IMR-90 (cell line): ENCODE measurements at regions not wholly inside any gene's neighbourhood (a gene's known extent, or its start where the extent isn't known, plus 50 kb on each side); places are given as distances from the start of the nearest gene placed in this dataset.

Source experiments
- ATAC-seq: fragments of 200-7000 bp; cut with Tn5 transposase; 2 replicates; pipeline ENCODE4 v1.9.1; 2020; ENCODE audit warnings: low read depth, mild to moderate bottlenecking, moderate library complexity
- BruUV-seq: library from RNA; stranded (reverse); fragments of 400-500 nt; replicated peaks from 2 replicates; lab custom pipeline; 2021; lab: Mats Ljungman, UMichigan
- CTCF ChIA-PET: fragments of 300-600 bp; formaldehyde crosslinking; extraction: SDS; loops from one replicate; lab custom pipeline; 2021; ENCODE audit warnings: antibody characterized with exemption; lab: Yijun Ruan, JAX
- POLR2A ChIA-PET: fragments of 300-600 bp; sonication (Branson Sonifier 250); formaldehyde crosslinking; loops from one replicate; lab custom pipeline; 2022; ENCODE audit warnings: antibody characterized with exemption; ENCODE audit not compliant: unreplicated experiment; lab: Charles Lee
- DNase-seq: peaks from one replicate; pipeline ENCODE4 v3.0.0; 2013
- H2AFZ ChIP-seq: replicated peaks from 2 replicates; pipeline ENCODE3; 2013; ENCODE audit warnings: low read length, mild to moderate bottlenecking; ENCODE audit not compliant: poor library complexity
- H2AK5ac ChIP-seq: 2 replicates; pipeline ENCODE4 v1.6.1; 2013; ENCODE audit warnings: low read depth, low read length, inconsistent platforms
- H2AK9ac ChIP-seq: replicated peaks from 2 replicates; pipeline ENCODE3; 2013; ENCODE audit warnings: mild to moderate bottlenecking, low read depth, low read length, moderate library complexity; ENCODE audit not compliant: poor library complexity
- H2BK120ac ChIP-seq: 2 replicates; pipeline ENCODE4 v1.6.1; 2013; ENCODE audit warnings: low read depth, low read length, inconsistent platforms
- H2BK15ac ChIP-seq: 3 replicates; pipeline ENCODE4 v1.6.1; 2013; ENCODE audit warnings: low read depth, low read length, inconsistent platforms
- H2BK20ac ChIP-seq: 2 replicates; pipeline ENCODE4 v1.6.1; 2013; ENCODE audit warnings: low read depth, mild to moderate bottlenecking, inconsistent platforms, low read length, moderate library complexity
- H2BK5ac ChIP-seq: 2 replicates; pipeline ENCODE4 v1.6.1; 2013; ENCODE audit warnings: mild to moderate bottlenecking, low read depth, low read length, inconsistent platforms; ENCODE audit not compliant: poor library complexity, severe bottlenecking
- H3K14ac ChIP-seq: replicated peaks from 2 replicates; pipeline ENCODE4 v1.6.1; 2013; ENCODE audit warnings: low read depth, low read length, inconsistent platforms
- H3K18ac ChIP-seq: 2 replicates; pipeline ENCODE4 v1.6.1; 2013; ENCODE audit warnings: low read depth, low read length, control low read depth
- H3K23ac ChIP-seq: 2 replicates; pipeline ENCODE4 v1.6.1; 2013; ENCODE audit warnings: low read depth, low read length, inconsistent platforms
- H3K27ac ChIP-seq: 2 replicates; pipeline ENCODE4 v1.5.1; 2013; ENCODE audit warnings: mild to moderate bottlenecking, control low read depth, low read length; ENCODE audit not compliant: insufficient read depth
- H3K27me3 ChIP-seq: 2 replicates; pipeline ENCODE4 v1.6.1; 2013; ENCODE audit warnings: low read length; ENCODE audit not compliant: control insufficient read depth, insufficient read depth
- H3K36me3 ChIP-seq: 2 replicates; pipeline ENCODE4 v1.6.1; 2013; ENCODE audit warnings: low read length, mixed read lengths; ENCODE audit not compliant: control insufficient read depth, insufficient read depth
- H3K4ac ChIP-seq: 2 replicates; pipeline ENCODE4 v1.6.1; 2013; ENCODE audit warnings: low read depth, low read length, inconsistent platforms
- H3K4me1 ChIP-seq: 2 replicates; pipeline ENCODE4 v1.6.1; 2013; ENCODE audit warnings: low read length, mixed read lengths; ENCODE audit not compliant: control insufficient read depth, insufficient read depth
- H3K4me2 ChIP-seq: 2 replicates; pipeline ENCODE4 v1.6.1; 2013; ENCODE audit warnings: low read depth, mild to moderate bottlenecking, control low read depth, low read length, moderate library complexity
- H3K4me3 ChIP-seq: 2 replicates; pipeline ENCODE4 v1.5.1; 2013; ENCODE audit warnings: low read depth, mild to moderate bottlenecking, control low read depth, low read length, moderate library complexity; ENCODE audit not compliant: insufficient read depth
- H3K56ac ChIP-seq: 2 replicates; pipeline ENCODE4 v1.6.1; 2013; ENCODE audit warnings: low read length, inconsistent platforms; ENCODE audit not compliant: insufficient read depth; ENCODE audit errors: extremely low read depth
- H3K79me1 ChIP-seq, 2 experiments: 2 replicates each; pipeline ENCODE4 v1.6.1; 2013; ENCODE audit warnings: low read length in 2 of 2, inconsistent platforms in 1 of 2, low read depth in 1 of 2
- H3K9ac ChIP-seq: 2 replicates; pipeline ENCODE4 v1.6.1; 2013; ENCODE audit warnings: low read depth, low read length, control low read depth
- H3K9me1 ChIP-seq: 2 replicates; pipeline ENCODE4 v1.6.1; 2013; ENCODE audit warnings: low read length, inconsistent platforms; ENCODE audit not compliant: insufficient read depth
- H3K9me3 ChIP-seq: 2 replicates; pipeline ENCODE4 v1.6.1; 2013; ENCODE audit warnings: low read length; ENCODE audit not compliant: control insufficient read depth, insufficient read depth
- H4K20me1 ChIP-seq: 2 replicates; pipeline ENCODE4 v1.6.1; 2013; ENCODE audit warnings: low read length, inconsistent platforms; ENCODE audit not compliant: insufficient read depth
- H4K5ac ChIP-seq: 2 replicates; pipeline ENCODE4 v1.6.1; 2013; ENCODE audit warnings: mild to moderate bottlenecking, low read depth, low read length, control low read depth
- H4K8ac ChIP-seq, 2 experiments: 2 replicates each; pipeline ENCODE4 v1.6.1; 2013; ENCODE audit warnings: low read depth in 2 of 2, low read length in 2 of 2, control low read depth in 1 of 2, inconsistent platforms in 1 of 2
- H4K91ac ChIP-seq: 2 replicates; pipeline ENCODE4 v1.6.1; 2013; ENCODE audit warnings: low read depth, low read length, inconsistent platforms; ENCODE audit not compliant: insufficient read depth
- CEBPB ChIP-seq: IDR thresholded peaks from 2 replicates; pipeline ENCODE4 v1.6.1; 2012; ENCODE audit warnings: low read depth, low read length, improper control_type of control experiment
- FOS ChIP-seq: fragments of 150-350 bp; IDR thresholded peaks from 2 replicates; pipeline ENCODE4 v1.6.1; 2016; ENCODE audit warnings: low read depth, low read length
- MAFK ChIP-seq: IDR thresholded peaks from 2 replicates; pipeline ENCODE4 v1.6.1; 2012; ENCODE audit warnings: low read depth, low read length, improper control_type of control experiment
- MXI1 ChIP-seq: IDR thresholded peaks from 2 replicates; pipeline ENCODE4 v1.6.1; 2012; ENCODE audit warnings: low read depth, mild to moderate bottlenecking, low read length, moderate library complexity, borderline replicate concordance
- NFE2L2 ChIP-seq: fragments of 150-350 bp; IDR thresholded peaks from 2 replicates; pipeline ENCODE4 v1.6.1; 2016; ENCODE audit warnings: low read depth, mild to moderate bottlenecking, low read length
- POLR2A ChIP-seq: IDR thresholded peaks from 2 replicates; pipeline ENCODE4 v1.6.1; 2012; ENCODE audit warnings: mild to moderate bottlenecking, low read depth, low read length
- RAD21 ChIP-seq: IDR thresholded peaks from 2 replicates; pipeline ENCODE4 v1.6.1; 2012; ENCODE audit warnings: low read length, improper control_type of control experiment
- RCOR1 ChIP-seq: IDR thresholded peaks from 2 replicates; pipeline ENCODE4 v1.6.1; 2012; ENCODE audit warnings: mild to moderate bottlenecking, low read length, improper control_type of control experiment; ENCODE audit not compliant: insufficient replicate concordance
- WGBS, 2 experiments: methylation state at CpG; one replicate each; pipeline versions ENCODE4 v1.1.5 to v1.1.7; 2013; ENCODE audit warnings: missing lambda C conversion rate in 2 of 2; ENCODE audit not compliant: insufficient read length in 1 of 2; ENCODE audit errors: extremely low coverage in 2 of 2; 5-methylcytosine and 5-hydroxymethylcytosine counted together
- dilution Hi-C: fragments of 300-500 bp; cut with HindIII; formaldehyde crosslinking; loops from one replicate; pipeline ENCODE4 v1.14.3; 2018; ENCODE audit warnings: low sequenced_read_pairs; ENCODE audit not compliant: unreplicated experiment
- in situ Hi-C: fragments of 300-500 bp; cut with MboI; formaldehyde crosslinking; loops from 3 replicates; pipeline ENCODE4 v1.14.3; 2019; ENCODE audit warnings: low sequenced_read_pairs, inconsistent platforms, mixed read lengths
- intact Hi-C: fragments of 100-400 bp; cut with micrococcal nuclease; formaldehyde crosslinking; loops from 2 replicates; pipeline ENCODE4 v1.10.0; 2022
- TF ChIP-seq, protein P1 (sequence below): conservative IDR thresholded peaks from 2 replicates; pipeline ENCODE4 v1.5.1; 2012; ENCODE audit warnings: mild to moderate bottlenecking, low read depth, low read length, improper control_type of control experiment
- TF ChIP-seq, protein P2 (sequence below): fragments of 150-350 bp; IDR thresholded peaks from 2 replicates; pipeline ENCODE4 v1.6.1; 2016; ENCODE audit warnings: low read depth, mild to moderate bottlenecking, low read length, moderate library complexity, borderline replicate concordance
- TF ChIP-seq, protein P3 (sequence below): fragments of 150-350 bp; IDR thresholded peaks from 2 replicates; pipeline ENCODE4 v1.6.1; 2017; ENCODE audit warnings: mild to moderate bottlenecking, antibody characterized with exemption, low read length, low read depth

DNA sequence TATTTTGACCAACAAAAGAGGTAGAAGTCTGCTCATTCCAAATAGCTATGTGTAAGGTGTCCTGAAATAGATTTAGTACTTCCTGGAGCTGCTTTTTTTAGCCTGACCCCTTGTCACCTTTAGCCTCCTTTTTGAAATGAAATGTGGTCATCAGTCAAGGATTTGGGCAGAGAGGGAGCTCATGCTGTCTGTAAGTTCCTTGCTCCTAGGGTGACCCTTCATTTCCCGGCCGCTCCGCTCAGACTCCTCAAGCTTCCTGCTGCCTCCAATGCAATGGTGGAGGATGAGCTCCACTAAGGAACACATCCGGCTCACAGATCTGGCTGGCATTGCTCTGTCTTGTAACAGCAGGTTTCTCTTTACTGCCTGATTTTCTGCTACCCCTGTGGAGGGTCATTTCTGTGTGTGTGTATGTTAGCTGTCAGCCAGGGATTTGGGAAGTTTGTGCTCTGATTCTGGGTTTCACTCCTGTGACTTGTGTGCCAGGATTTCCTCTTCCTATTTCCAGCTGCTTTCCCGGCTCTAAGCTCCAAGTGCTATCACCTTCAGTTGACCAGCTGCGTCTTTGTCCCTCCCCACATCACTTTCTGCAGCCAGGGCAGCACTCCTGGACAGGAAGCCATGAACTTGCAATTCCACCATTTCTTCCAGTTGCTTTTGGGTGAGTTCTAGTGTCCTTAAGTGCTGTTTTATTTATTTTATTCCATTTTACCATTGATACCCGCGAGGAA, 265.9 kb downstream of the ICE1 start:
- H3K14ac ChIP-seq: no peak overlapping the region
- no peak overlapping the region for H3K27ac ChIP-seq
- POLR2A ChIA-PET: no interaction called here
- BruUV-seq: no TSS peak
- H3K4ac ChIP-seq: no peak overlapping the region
- H2BK5ac ChIP-seq: no peak overlapping the region
- no peak overlapping the region for H2BK120ac ChIP-seq
- H3K79me1 ChIP-seq: no peaks in the 10 kb centered on the region
- H3K36me3 ChIP-seq: no peaks in the 10 kb centered on the region
- no peak for DNase-seq
- in situ Hi-C loops (no loop called here), intact Hi-C loops (no loop called here), dilution Hi-C loops (no loop called here)
- H2AFZ ChIP-seq: no peak overlapping the region
- H2AK9ac ChIP-seq: no peak overlapping the region
- no peak overlapping the region for H2BK15ac ChIP-seq
- no peak overlapping the region for H3K4me2 ChIP-seq
- H3K18ac ChIP-seq: no peak overlapping the region
- no peak overlapping the region for H2AK5ac ChIP-seq
- WGBS, 2 experiments: no CpG with 5 or more reads among the region's 8 CpGs
- H2BK20ac ChIP-seq: no peak overlapping the region
- H4K8ac ChIP-seq: no peak overlapping the region
- H3K23ac ChIP-seq: no peak overlapping the region
- H4K5ac ChIP-seq: no peak overlapping the region
- H3K9me1 ChIP-seq: no peaks in the 10 kb centered on the region
- H3K56ac ChIP-seq: no peak overlapping the region
- peaks cover 26% of the 10 kb centered on the region for H3K9me3 ChIP-seq
- TF ChIP-seq, protein P1, sequence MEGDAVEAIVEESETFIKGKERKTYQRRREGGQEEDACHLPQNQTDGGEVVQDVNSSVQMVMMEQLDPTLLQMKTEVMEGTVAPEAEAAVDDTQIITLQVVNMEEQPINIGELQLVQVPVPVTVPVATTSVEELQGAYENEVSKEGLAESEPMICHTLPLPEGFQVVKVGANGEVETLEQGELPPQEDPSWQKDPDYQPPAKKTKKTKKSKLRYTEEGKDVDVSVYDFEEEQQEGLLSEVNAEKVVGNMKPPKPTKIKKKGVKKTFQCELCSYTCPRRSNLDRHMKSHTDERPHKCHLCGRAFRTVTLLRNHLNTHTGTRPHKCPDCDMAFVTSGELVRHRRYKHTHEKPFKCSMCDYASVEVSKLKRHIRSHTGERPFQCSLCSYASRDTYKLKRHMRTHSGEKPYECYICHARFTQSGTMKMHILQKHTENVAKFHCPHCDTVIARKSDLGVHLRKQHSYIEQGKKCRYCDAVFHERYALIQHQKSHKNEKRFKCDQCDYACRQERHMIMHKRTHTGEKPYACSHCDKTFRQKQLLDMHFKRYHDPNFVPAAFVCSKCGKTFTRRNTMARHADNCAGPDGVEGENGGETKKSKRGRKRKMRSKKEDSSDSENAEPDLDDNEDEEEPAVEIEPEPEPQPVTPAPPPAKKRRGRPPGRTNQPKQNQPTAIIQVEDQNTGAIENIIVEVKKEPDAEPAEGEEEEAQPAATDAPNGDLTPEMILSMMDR: no peak
- TF ChIP-seq RAD21: no peak
- TF ChIP-seq RCOR1: no peak
- TF ChIP-seq CEBPB: no peak
- TF ChIP-seq MXI1: no peak
- no peak for TF ChIP-seq POLR2A
- no peak for TF ChIP-seq MAFK
- TF ChIP-seq NFE2L2: no peak
- TF ChIP-seq, protein P2, sequence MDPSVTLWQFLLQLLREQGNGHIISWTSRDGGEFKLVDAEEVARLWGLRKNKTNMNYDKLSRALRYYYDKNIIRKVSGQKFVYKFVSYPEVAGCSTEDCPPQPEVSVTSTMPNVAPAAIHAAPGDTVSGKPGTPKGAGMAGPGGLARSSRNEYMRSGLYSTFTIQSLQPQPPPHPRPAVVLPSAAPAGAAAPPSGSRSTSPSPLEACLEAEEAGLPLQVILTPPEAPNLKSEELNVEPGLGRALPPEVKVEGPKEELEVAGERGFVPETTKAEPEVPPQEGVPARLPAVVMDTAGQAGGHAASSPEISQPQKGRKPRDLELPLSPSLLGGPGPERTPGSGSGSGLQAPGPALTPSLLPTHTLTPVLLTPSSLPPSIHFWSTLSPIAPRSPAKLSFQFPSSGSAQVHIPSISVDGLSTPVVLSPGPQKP: no peak
- TF ChIP-seq, protein P3, sequence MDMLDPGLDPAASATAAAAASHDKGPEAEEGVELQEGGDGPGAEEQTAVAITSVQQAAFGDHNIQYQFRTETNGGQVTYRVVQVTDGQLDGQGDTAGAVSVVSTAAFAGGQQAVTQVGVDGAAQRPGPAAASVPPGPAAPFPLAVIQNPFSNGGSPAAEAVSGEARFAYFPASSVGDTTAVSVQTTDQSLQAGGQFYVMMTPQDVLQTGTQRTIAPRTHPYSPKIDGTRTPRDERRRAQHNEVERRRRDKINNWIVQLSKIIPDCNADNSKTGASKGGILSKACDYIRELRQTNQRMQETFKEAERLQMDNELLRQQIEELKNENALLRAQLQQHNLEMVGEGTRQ: no peak
- TF ChIP-seq FOS: no peak
- no peak overlapping the region for H4K91ac ChIP-seq
- no peaks in the 10 kb centered on the region for H3K27me3 ChIP-seq
- H3K9ac ChIP-seq: no peak overlapping the region
- H3K4me3 ChIP-seq: no peak overlapping the region
- ATAC-seq: no peak
- H3K4me1 ChIP-seq: no peaks in the 10 kb centered on the region
- CTCF ChIA-PET: no interaction called here
- H4K20me1 ChIP-seq: no peaks in the 10 kb centered on the region
